Fibroblast of skin of right quadriceps (primary cell): ENCODE measurements at regions not wholly inside any gene's neighbourhood (a gene's known extent, or its start where the extent isn't known, plus 50 kb on each side); places are given as distances from the start of the nearest gene placed in this dataset.
"Not testable (repeated sequence)": the region's sequence is repeated elsewhere in the genome, so short reads cannot be mapped to it uniquely, and the experiment has no call there.

Source experiments
- DNase-seq: peaks from one replicate; pipeline ENCODE4 v3.0.0-alpha.2; 2013

DNA sequence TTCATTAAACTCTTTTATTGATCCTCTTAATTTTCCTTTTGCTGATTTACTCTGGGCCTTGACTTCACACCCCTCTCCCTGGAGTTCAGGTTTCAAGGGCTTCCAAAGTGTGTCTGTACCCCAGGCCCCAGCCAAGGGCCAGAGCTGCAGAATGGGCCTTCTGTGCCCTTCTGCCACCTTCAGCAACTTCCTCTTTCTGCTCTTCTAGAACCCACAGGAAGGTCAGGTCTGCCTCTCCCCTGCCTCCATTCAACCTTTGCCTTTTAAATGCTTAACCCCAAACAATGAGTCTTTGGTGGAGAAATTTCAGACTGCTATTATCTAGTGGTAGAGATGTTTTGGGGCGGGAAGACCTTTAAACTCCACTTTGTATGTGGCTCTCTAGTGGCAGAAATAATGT lies 63.1 kb downstream of the TSN start:
- DNase-seq, result no peak

DNA sequence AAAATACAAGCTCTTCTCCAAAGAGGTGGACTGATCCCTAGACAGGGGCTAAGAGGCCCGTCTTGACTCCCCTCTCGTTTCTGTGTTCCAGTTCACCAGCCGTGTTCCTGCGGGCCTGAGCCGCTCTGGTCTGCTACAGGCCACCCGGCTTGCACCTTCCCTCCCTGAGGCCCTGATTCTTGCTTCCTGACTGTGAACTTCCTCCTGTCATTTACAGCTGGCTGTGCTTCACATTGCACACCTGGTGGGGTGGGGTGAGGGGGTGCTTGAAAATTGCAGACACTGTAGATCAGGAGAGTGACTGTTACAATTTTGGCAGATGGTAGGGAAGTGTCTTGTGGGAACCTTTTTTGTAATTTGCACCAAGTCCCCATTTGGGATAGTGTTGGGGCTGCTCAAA lies 64.4 kb downstream of the TSN start:
- no peak for DNase-seq

DNA sequence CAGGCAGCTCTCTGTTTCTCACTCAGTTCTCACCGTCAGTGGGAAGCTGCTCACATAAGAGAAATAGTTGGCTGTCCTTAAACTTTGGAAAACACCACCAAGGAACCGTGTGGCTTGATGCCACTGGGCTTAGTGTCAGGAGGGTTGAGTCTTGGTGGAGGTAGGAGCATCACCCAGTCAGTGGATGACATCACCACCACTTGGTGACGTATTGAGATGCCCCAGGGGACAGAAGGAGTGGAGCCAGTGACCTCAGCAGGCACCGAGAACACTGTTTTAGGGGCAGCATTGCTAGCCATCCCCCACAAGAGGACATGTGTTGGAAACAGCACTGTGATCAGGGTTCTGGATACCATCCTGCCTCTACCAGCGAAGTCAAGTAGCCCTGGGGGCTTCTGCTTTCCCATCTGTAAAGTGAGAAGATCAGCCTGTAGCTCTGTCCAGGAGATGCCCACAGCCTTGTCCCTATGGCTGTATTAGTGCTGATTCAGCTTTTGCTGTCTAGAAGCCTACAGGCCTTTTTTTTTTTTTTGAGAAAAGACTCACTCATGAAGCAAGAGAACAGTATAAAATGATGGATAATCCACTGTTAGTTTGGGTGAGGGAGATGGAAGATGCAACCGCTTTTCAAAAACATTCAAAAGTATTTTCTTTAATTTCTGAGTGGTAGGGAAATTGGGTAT lies 66.2 kb downstream of the TSN start:
- no peak for DNase-seq

DNA sequence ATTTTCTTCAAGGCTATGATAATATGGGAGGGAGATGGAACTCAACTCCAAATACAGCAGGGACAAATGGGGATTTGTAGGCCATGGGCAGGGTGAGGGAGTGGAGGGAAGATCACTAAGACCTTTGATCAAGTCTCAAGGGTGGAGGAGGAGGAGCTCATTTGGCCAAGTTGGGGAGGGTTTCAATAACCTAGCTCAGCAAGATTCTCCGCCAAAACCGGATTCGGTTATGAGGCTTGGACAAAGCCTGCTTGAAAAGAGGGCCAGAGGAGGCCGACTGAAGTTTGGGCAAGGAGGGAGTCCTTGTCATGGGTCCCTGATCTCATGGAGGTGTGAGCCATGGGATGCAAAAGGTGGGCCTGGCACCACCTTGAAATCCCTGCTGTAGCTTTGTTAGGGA lies 68.8 kb downstream of the TSN start:
- DNase-seq, result no peak

DNA sequence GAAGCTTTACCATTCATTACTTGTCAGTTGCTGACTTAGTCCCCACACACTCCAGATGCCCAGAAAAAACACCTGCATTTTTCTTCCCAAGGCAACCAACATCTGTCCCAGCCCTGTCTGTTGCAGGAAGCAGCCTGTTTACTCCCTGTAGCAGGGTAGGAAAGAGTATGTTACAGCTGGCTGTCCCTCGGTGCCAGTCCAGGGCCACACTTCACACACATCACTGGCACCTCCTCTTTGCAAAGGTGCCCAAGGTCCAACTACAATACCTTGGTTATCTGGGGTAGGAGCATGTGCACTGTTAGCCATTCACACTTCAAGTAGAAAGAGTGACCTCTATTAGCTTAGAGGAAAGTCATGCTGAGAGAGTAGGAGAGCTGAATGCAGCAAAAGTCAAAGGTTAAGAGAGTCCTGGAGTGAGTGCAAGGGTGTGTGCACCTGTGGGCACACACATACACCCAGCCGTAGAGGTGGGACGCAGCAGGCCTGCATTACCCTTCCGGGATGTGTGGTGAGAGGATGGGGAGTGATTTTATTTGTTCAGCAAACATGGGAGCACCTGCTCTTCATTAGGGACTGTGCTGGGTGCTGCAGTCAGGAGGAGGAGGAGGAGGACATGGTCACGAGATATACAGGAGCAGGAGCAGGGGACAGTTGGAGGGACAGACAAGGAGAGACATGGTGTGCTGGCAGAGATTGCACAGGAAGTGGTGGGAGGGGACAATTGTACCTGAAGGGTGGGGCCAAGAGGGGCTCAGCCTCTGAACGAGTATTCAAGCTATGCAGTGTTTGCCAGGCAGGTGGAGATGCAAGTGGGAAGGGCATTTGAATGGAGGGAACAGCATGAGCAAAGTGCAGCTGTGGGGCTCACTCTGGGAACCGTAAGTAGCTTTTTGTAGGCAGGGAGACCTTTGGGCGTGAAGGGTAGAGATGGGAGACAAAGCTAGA lies 69.8 kb downstream of the TSN start:
- DNase-seq, result no peak

DNA sequence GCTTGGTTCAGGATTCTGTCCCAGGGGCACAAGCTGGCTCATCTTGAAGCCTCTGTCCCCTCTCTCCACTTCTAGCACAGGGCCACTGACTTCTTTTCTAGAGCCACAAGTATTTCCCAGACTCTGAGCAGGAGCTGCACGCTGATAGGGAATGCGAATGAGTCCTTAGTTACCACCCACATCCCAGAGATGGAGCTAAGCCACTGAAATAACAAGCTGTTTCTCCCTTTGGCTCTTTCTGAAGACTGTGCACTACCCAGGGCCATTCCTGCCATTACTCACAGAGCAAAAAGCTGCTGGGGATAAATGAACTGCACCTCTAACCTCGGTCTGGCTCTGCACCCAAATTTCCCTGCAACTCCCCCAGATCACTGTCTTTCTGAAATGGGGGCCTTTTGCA lies 70.6 kb downstream of the TSN start:
- no peak for DNase-seq

DNA sequence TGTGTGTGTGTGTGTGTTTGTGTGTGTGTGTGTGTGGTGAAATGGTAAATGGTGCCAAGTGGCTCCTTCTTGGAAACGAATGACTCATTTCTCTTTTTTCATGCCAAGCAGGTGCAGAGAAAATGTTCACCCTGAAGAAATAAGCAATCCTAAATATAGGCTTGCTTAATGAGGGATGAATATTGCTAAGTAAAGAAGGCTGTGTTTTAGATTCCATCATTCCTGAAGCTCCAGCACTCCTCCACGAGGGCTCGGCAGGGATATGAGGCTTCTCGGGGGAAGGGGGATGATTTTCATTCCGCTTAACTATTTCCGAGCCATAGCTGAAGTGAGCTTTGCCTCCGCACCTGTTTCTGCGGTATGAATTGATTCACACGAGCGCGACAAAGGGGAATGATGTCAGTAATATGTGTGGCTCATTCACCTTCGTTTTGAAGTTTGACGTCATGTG lies 72.9 kb downstream of the TSN start:
- no peak for DNase-seq

DNA sequence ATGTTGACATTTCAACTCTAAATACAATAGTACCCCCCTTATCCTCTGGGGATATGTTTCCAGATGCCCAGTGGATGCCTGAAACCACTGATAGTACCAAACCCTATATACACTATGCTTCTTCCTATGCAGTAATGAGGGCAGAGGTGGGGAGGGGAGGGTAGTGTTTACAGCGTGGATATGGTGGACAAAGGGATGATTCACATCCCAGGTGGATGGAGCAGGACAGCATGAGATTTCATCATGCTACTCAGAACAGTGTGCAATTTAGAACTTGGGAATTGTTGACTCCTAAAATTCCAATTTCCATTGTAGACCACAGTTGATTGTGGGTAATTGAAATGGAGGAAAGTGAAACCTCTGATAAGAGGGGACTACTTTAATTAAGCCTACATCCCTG lies 75.4 kb downstream of the TSN start:
- DNase-seq, result no peak

DNA sequence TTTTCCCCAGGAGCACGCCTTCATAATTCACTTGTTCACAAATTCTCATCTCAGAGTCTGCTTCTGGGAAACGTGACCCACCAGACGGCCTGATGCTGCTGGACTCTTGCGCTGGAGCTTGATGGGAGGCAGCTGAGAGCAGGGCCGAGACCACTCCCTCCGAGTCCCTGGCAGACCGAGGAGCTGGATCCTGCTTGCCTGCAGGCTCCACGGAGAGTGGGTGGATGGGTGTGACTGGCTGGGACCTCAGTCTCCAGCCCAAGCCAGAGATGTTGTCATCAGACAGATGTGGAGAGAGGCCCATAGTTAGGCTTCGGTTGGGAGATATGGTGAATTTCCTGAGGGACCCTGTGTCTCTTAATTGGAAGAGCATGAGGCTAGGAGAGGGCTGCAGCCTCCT lies 76.4 kb downstream of the TSN start:
- DNase-seq, result no peak

DNA sequence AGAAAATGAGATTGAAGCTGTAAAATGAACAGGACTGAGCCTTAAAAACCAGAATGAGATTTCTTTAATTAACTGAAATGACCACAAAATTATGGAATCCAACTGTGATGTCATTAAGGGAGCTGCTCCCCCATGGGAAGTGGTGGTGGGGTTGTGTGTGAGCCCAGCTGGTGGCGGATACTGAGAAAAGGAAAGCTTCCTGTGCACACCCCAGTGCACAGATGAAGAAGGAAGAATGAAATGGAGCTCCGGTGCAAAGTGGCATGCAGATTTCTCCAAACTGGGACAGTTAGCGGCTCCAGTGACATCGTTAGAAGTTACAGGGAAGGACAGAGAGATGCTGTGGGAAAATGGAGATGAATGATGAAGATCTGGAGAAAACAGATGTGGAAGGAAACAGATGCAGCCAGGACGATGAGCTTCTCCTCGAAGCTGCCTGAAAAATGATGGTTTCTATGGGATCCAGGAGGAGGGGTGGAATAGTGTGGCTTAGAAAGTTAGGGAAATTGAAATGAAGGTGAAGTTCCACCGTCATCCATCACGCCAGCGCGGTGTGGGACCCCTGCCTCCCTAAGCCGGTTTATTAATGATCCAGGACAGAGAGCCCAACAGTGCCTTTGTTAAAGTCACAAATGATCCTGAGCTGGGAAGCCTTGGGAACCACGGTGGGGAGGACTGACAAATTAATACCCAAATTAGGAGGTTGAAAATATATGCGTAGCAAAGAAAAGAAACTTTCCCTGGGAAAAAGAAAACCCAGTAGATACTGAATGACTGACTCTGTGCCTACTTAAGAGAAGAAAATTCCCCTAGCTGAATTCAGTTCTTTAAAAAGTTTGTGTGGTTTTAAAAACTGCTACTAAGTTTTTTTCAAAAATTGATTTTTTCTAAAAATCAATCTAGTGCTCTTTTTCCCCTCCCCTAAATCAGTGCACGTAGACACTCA lies 77.2 kb downstream of the TSN start:
- DNase-seq, result no peak

DNA sequence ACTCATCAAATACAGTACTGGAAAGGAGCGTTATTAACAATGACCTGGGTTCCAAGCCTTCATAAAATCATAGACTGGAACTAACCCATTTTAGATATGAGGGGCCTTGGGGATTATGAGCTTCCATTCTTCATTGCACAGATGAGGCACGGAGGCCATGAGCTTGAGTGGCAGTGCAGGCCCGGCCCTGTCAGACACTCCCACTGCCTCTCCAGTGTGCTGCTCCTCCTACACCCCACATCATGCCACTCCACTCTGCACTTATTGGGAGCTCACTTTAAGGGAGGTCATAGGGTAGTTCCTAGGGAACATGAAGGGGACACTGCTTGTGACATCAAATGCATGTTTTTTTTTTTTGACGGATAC lies 77.9 kb downstream of the TSN start:
- DNase-seq, result no peak

DNA sequence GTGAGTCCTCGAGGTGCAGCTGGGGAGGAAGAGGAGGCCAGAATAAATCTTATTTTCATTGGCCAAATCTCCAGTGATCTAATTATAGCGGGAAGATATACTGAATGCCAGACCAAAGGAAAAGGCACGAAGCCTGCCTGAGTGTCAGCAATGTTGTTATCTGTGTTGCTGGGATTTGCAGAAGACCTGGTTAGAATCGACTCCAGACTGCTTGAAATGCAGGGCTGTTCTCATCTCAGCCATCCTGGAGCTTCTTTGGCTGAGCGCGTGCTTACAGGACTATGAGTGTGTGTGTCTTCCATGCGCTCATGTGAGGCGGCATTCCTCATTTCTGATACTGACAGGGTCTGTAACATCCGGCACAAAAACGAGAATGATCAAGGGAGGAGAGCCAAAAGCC lies 81.2 kb downstream of the TSN start:
- no peak for DNase-seq

DNA sequence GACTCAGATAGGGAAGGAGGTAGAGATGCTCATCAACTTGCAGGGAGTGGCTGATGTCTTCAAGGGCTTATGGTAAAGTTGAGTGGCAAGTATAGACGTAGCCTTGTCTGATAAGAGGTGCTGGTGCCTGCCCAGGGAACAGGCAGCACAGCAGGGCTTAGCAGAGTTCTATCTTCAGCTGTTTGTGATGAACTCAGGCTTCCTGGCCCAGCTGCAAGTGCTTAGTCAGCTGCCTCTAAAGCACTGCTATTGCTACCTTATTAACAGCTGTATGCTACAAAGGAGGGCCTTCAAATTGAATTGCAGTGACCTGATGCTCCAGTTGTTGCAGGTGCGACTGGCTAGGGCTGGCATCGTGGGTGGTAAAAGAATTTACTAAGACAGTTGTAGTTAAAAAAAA lies 82.1 kb downstream of the TSN start:
- DNase-seq, result no peak

DNA sequence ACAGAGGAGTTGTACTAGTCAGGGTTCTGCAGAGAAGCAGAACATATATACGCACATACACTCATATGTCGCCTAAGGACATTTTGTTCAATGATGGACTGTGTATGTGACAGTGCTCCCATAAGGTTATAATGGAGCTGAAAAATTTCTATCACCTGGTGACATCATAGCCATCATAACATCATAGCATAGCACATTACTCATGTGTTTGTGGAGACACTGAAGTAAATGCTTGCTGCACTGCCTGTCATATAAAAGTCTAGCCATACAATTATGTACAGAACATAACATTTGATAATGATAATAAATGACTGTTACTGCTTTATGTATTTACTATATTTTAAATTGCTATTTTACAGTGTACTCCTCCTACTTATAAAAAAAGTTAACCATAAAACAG lies 83.1 kb downstream of the TSN start:
- no peak for DNase-seq

DNA sequence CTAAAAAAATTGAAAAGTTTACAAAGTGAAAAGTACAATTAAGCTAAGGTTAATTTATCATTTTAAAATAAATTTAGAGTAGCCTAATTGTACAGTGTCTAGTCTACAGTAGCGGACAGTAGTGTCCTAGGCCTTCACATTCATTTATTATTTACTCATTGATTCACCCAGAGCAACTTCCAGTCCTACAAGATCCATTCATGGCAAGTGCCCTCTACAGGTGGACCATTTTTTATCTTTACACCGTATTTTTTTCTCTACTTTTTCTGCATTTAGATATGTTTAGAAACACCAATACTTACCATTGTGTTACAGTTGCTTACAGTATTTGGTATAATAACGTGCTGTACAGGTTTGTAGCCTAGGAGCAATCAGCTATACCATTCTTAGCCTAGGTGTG lies 84.1 kb downstream of the TSN start:
- DNase-seq, result no peak

DNA sequence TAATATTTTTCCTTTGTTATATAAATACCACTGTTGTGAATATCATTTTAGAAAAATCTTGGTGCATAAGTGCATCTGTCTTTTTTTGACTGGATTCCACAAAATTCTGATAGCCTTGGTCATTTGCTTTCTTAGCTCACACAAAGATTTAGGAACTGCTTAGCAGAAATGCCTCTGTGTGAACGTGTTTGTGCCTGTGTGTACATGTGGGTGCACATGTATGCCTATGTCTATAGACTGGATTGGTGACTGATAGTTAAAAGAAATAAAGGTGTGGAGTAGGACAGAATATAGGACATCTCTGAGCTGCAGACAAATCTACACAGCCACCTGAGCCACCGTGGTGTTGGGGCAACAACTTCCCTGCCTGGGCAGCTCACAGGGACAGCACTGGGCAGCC lies 93.8 kb downstream of the TSN start:
- no peak for DNase-seq

DNA sequence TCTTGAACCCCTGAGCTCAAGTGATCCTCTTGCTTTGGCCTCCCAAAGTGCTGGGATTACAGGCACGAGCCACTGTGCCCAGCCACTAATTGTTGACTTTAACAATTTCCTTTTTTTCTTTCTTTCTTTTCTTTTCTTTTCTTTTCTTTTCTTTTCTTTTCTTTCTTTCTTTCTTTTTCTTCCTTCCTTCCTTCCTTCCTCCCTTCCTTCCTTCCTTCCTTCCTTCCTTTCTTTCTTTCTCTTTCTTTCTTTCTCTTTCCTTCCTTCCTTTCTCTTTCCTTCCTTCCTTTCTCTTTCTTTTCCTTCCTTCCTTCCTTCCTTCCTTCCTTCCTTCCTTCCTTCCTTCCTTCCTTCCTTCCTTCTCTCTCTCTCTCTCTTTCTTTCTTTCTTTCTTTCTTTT lies 97.7 kb downstream of the TSN start:
- DNase-seq, result not testable (repeated sequence)

DNA sequence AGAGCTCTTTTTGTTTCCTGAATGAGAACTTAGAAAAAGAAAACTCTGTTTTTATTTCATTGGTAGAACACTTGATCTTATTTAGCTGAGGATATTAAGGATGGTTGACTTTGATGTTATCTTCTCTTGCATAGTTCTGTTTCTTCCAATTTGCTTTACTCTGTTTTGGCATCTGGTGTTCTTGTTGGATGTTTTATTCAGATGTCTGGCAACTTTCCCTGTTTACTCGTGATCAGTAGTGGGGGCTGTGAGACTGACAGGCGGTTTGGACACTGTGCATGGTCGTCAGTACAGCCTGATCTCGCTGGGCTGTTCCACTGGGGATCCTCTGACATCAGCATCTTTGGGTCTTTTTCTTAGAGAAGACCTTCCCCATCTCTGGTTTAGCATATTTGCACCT lies 100.1 kb downstream of the TSN start:
- DNase-seq, result no peak

DNA sequence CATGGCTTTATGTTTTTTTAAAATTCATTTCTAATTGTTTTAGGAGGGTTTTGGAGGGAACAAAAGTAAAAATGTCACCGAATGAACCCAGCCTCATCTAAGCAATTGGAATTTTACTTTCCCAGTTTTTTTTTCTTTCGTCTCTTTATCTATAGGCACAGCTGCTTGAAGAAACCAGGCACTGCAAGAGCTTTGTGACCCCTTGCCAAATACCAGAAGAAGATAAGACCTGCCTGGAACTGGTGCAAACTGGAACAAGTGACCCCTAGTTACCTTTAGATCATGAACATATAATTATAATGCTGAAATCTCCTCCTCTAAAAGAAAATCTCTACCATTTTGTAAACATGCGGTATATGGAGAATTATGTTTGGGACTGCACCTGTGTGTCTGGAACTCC lies 100.9 kb downstream of the TSN start:
- DNase-seq, result no peak

DNA sequence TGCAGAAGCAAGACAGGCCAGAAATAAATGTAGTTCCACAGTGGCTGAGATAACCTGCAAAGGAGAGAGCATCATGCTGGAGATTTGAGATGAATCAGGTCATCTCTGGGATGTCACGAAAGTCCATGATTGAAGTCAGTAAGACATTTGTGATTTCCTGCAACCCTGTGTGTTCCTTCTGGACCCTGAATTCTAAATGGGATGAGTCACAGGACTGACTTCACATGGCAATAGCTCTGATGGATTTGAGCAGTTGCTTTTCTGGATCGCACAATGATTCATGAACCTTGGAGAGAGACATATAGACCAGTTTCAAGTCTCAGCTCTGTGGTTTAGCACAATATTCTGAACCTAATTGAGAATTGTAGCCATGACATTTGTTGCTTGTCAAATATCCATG lies 102.9 kb downstream of the TSN start:
- peak; percentile 17 for DNase-seq

DNA sequence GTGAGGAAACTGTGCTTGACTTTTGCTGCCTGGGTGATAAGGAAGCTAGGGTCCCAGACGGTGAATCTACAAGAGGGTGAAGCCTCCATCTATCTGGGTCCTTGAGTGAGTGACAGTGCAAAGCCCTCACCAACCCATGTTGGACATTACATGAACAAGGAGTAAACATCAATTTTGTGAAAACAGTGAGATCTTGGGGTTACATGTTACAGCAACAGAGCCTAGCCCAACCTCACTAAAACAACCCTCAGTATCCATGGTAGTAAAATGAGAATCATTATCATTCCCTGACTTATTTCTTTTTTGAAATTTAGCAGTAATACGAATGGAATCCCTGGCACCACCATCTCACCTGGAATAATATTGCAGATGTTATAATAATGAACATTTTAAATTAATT lies 103.4 kb downstream of the TSN start:
- DNase-seq, result no peak

DNA sequence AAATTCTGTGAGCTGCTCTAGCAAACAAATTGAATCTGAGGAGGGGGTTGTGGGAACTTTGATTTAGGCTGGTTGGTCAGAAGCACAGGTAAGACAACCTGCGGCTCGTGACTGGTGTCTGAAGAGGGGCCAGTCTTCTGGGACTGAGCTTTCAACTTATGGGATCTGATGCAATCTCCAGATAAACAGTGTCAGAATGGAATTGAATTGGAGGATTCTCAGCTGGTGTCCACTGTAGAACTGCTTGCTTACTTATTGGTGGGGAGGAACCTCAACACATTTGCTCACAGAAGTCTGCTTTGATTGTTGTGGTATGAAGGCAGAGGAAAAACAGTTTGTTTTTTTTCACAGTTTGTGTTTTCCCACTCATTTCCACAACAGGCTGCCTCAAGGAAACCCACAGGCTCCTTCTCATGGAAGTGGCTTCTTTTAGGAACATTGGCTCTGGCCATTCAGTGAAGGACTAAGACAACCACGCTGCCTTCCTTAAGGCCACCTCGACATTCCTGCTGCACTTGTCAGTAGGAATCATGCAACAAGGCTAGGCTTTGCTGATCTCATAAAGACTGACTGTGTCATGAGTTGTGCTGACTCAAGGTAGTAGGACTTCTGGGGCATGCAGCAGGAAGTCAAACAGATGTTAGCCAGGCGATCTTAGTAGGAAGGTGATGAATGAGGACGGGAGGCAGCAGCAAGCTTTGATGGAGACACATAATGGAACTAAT lies 104.7 kb downstream of the TSN start:
- peak; percentile 77 for DNase-seq

DNA sequence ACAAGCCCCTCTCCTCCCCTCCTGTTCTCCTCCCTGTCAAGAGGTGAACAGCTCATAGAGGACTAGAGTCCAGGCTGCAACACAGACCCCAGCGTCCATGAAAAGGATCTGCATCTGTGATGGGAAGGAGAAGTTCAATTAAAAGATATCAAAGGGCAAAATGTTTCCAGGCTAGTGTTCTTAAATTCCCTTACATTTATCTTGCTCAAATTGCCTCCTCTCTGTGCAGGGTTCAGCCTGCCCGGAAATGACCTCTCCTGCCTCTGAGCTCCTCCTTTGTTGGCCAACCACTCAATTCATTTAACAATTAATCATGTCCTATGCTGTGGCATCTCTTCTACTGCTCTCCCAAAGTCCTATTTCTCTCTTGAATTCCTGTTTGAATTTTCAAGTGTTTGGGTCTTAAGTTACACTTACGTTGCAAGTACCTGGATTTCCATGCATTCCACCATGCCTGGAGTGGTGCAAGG lies 105.3 kb downstream of the TSN start:
- DNase-seq, result no peak
